Ecto neural progenitor cell (in vitro differentiated cells): ENCODE measurements at regions not wholly inside any gene's neighbourhood (a gene's known extent, or its start where the extent isn't known, plus 50 kb on each side); places are given as distances from the start of the nearest gene placed in this dataset.
A peak's percentile ranks its signal among the peaks of the same experiment; 100 is the strongest.

Experiments
- DNase-seq: peaks from one replicate; pipeline ENCODE4 v3.0.0-alpha.2; 2018; ENCODE audit warnings: low spot score

- no peak for DNase-seq
Observed at GRCh38 chr6:105849746-105850145, 236.4 kb upstream of the PRDM1 start.

- no peak for DNase-seq
Observed at GRCh38 chr6:105847433-105847832, 238.7 kb upstream of the PRDM1 start.

- DNase-seq, result no peak
Observed at GRCh38 chr6:105844275-105844883, 241.8 kb upstream of the PRDM1 start.

GRCh38 chr6:105839266-105839665, 246.9 kb upstream of the PRDM1 start:
- DNase-seq, result no peak

GRCh38 chr6:105838171-105838570, 248.0 kb upstream of the PRDM1 start:
- DNase-seq, result no peak

GRCh38 chr6:105836889-105837288, 249.2 kb upstream of the PRDM1 start:
- no peak for DNase-seq

- DNase-seq, result no peak
Observed at GRCh38 chr6:105836379-105836778, 249.8 kb upstream of the PRDM1 start.

- peak; percentile 61 for DNase-seq
Observed at GRCh38 chr6:105835373-105835772, 250.8 kb upstream of the PRDM1 start.

GRCh38 chr6:105833959-105834947, 251.9 kb upstream of the PRDM1 start:
- DNase-seq, result no peak

GRCh38 chr6:105832313-105832761, 253.8 kb upstream of the PRDM1 start:
- no peak for DNase-seq

- DNase-seq, result no peak
Observed at GRCh38 chr6:105831311-105832097, 254.6 kb upstream of the PRDM1 start.

GRCh38 chr6:105825210-105825609, 260.9 kb upstream of the PRDM1 start:
- DNase-seq, result no peak

- no peak for DNase-seq
Observed at GRCh38 chr6:105824732-105825131, 261.4 kb upstream of the PRDM1 start.

- no peak for DNase-seq
Observed at GRCh38 chr6:105821777-105822176, 264.4 kb upstream of the PRDM1 start.

- no peak for DNase-seq
Observed at GRCh38 chr6:105821027-105821426, 265.1 kb upstream of the PRDM1 start.

GRCh38 chr6:105819745-105820144, 266.4 kb upstream of the PRDM1 start:
- no peak for DNase-seq

- no peak for DNase-seq
Observed at GRCh38 chr6:105818505-105818904, 267.6 kb upstream of the PRDM1 start.

GRCh38 chr6:105817961-105818360, 268.2 kb upstream of the PRDM1 start:
- no peak for DNase-seq

GRCh38 chr6:105817370-105817769, 268.8 kb upstream of the PRDM1 start:
- no peak for DNase-seq

GRCh38 chr6:105816847-105817246, 269.3 kb upstream of the PRDM1 start:
- DNase-seq, result no peak

GRCh38 chr6:105815661-105816555, 270.2 kb upstream of the PRDM1 start:
- no peak for DNase-seq
